MG63 (cell line): ENCODE measurements at regions not wholly inside any gene's neighbourhood (a gene's known extent, or its start where the extent isn't known, plus 50 kb on each side); places are given as distances from the start of the nearest gene placed in this dataset.
"Not testable (repeated sequence)": the region's sequence is repeated elsewhere in the genome, so short reads cannot be mapped to it uniquely, and the experiment has no call there.

ENCODE experiments used
- DNase-seq: peaks from one replicate; pipeline ENCODE4 v3.0.0-alpha.2; 2020
- H3K27me3 ChIP-seq: fragments of 250-450 bp; sonication (Bioruptor Pico); 2 replicates; pipeline ENCODE4 v1.5.1; 2020; ENCODE audit warnings: mild to moderate bottlenecking, moderate library complexity
- H3K36me3 ChIP-seq: fragments of 250-450 bp; sonication (Bioruptor Pico); 2 replicates; pipeline ENCODE4 v1.5.1; 2020; ENCODE audit warnings: mild to moderate bottlenecking, moderate library complexity
- H3K4me3 ChIP-seq: fragments of 250-450 bp; sonication (Bioruptor Pico); 2 replicates; pipeline ENCODE4 v1.5.1; 2020; ENCODE audit warnings: mild to moderate bottlenecking, moderate library complexity
- H3K9me3 ChIP-seq: fragments of 250-450 bp; sonication (Bioruptor Pico); 2 replicates; pipeline ENCODE4 v1.5.1; 2020; ENCODE audit warnings: mild to moderate bottlenecking, moderate library complexity

- no peaks in the 10 kb centered on the region for H3K27me3 ChIP-seq
- H3K4me3 ChIP-seq, result no peak overlapping the region
- no peak for DNase-seq
- H3K36me3 ChIP-seq, result no peaks in the 10 kb centered on the region
- H3K9me3 ChIP-seq, result peaks cover 4% of the 10 kb centered on the region
These were observed 178.9 kb downstream of the FAM124B start for GRCh38 chr2:224222974-224223373.

- Histone ChIP-seq H3K27me3 (no peaks in the 10 kb centered on the region), H3K9me3 (peaks cover 4% of the 10 kb centered on the region), H3K36me3 (no peaks in the 10 kb centered on the region), H3K4me3 (no peak overlapping the region)
- no peak for DNase-seq
These were observed 179.6 kb downstream of the FAM124B start for GRCh38 chr2:224222291-224222690.

- peaks cover 4% of the 10 kb centered on the region for H3K9me3 ChIP-seq
- no peak overlapping the region for H3K4me3 ChIP-seq
- no peaks in the 10 kb centered on the region for H3K27me3 ChIP-seq
These were observed 180.4 kb downstream of the FAM124B start for GRCh38 chr2:224221455-224221913.

GRCh38 chr2:224220586-224221255 is 181.2 kb downstream of the FAM124B start:
- Histone ChIP-seq H3K9me3 (peaks cover 4% of the 10 kb centered on the region), H3K27me3 (no peaks in the 10 kb centered on the region), H3K36me3 (no peaks in the 10 kb centered on the region), H3K4me3 (no peak overlapping the region)
- peak; percentile 42 for DNase-seq

More at GRCh38 chr2:224221455-224221913, 180.4 kb downstream of the FAM124B start:
- DNase-seq, result peak; percentile 87
- no peaks in the 10 kb centered on the region for H3K36me3 ChIP-seq

GRCh38 chr2:224219781-224220180 is 180.7 kb upstream of the SERPINE2 start:
- Histone ChIP-seq H3K4me3 (no peak overlapping the region), H3K9me3 (peaks cover 4% of the 10 kb centered on the region), H3K27me3 (no peaks in the 10 kb centered on the region), H3K36me3 (no peaks in the 10 kb centered on the region)
- DNase-seq, result no peak

- Histone ChIP-seq H3K4me3 (no peak overlapping the region), H3K9me3 (peaks cover 4% of the 10 kb centered on the region), H3K36me3 (no peaks in the 10 kb centered on the region), H3K27me3 (no peaks in the 10 kb centered on the region)
- DNase-seq, result peak; percentile 92
These were observed 178.9 kb upstream of the SERPINE2 start for GRCh38 chr2:224217962-224218347.

GRCh38 chr2:224217233-224217961 is 178.3 kb upstream of the SERPINE2 start:
- Histone ChIP-seq H3K27me3 (no peaks in the 10 kb centered on the region), H3K9me3 (peaks cover 4% of the 10 kb centered on the region), H3K36me3 (no peaks in the 10 kb centered on the region), H3K4me3 (no peak overlapping the region)
- DNase-seq, result peak; percentile 36

GRCh38 chr2:224215611-224216010 is 176.5 kb upstream of the SERPINE2 start:
- not testable (repeated sequence) for H3K9me3 ChIP-seq, H3K27me3 ChIP-seq, H3K4me3 ChIP-seq, DNase-seq, H3K36me3 ChIP-seq

- H3K36me3 ChIP-seq, result no peaks in the 10 kb centered on the region
- H3K4me3 ChIP-seq, result no peak overlapping the region
These were observed 174.3 kb upstream of the SERPINE2 start for GRCh38 chr2:224213396-224213795.

GRCh38 chr2:224211791-224212190 is 172.7 kb upstream of the SERPINE2 start:
- no peak for DNase-seq
- Histone ChIP-seq H3K4me3 (no peak overlapping the region), H3K36me3 (no peaks in the 10 kb centered on the region), H3K9me3 (no peaks in the 10 kb centered on the region), H3K27me3 (no peaks in the 10 kb centered on the region)

More at GRCh38 chr2:224213396-224213795, 174.3 kb upstream of the SERPINE2 start:
- Histone ChIP-seq H3K27me3 (no peaks in the 10 kb centered on the region), H3K9me3 (peaks cover 3% of the 10 kb centered on the region)
- no peak for DNase-seq

GRCh38 chr2:224211181-224211480 is 172.0 kb upstream of the SERPINE2 start:
- Histone ChIP-seq H3K27me3 (no peaks in the 10 kb centered on the region), H3K36me3 (no peaks in the 10 kb centered on the region), H3K4me3 (no peak overlapping the region), H3K9me3 (no peaks in the 10 kb centered on the region)
- no peak for DNase-seq

GRCh38 chr2:224210286-224211180 is 171.4 kb upstream of the SERPINE2 start:
- Histone ChIP-seq H3K9me3 (no peaks in the 10 kb centered on the region), H3K36me3 (no peaks in the 10 kb centered on the region), H3K4me3 (no peak overlapping the region), H3K27me3 (no peaks in the 10 kb centered on the region)
- DNase-seq, result no peak

- DNase-seq, result no peak
- no peak overlapping the region for H3K4me3 ChIP-seq
- H3K9me3 ChIP-seq, result no peaks in the 10 kb centered on the region
- H3K27me3 ChIP-seq, result no peaks in the 10 kb centered on the region
- no peaks in the 10 kb centered on the region for H3K36me3 ChIP-seq
These were observed 170.6 kb upstream of the SERPINE2 start for GRCh38 chr2:224209555-224210285.

- no peak for DNase-seq
- Histone ChIP-seq H3K27me3 (no peaks in the 10 kb centered on the region), H3K36me3 (no peaks in the 10 kb centered on the region)
These were observed 169.4 kb upstream of the SERPINE2 start for GRCh38 chr2:224208443-224208842.

GRCh38 chr2:224208007-224208406 is 168.9 kb upstream of the SERPINE2 start:
- DNase-seq, result no peak
- Histone ChIP-seq H3K36me3 (no peaks in the 10 kb centered on the region), H3K4me3 (no peak overlapping the region), H3K9me3 (no peaks in the 10 kb centered on the region), H3K27me3 (no peaks in the 10 kb centered on the region)

More at GRCh38 chr2:224208443-224208842, 169.4 kb upstream of the SERPINE2 start:
- H3K4me3 ChIP-seq, result no peak overlapping the region
- no peaks in the 10 kb centered on the region for H3K9me3 ChIP-seq

GRCh38 chr2:224206816-224207215 is 167.7 kb upstream of the SERPINE2 start:
- no peak for DNase-seq
- Histone ChIP-seq H3K9me3 (no peaks in the 10 kb centered on the region), H3K27me3 (no peaks in the 10 kb centered on the region), H3K4me3 (no peak overlapping the region), H3K36me3 (no peaks in the 10 kb centered on the region)
